Left lobe of liver (tissue), 2 donors: ENCODE measurements at regions not wholly inside any gene's neighbourhood (a gene's known extent, or its start where the extent isn't known, plus 50 kb on each side); places are given as distances from the start of the nearest gene placed in this dataset.

Source experiments
- ATAC-seq: fragments of 200-7000 bp; cut with Tn5 transposase; one replicate; pipeline ENCODE4 v1.9.1; 2020; ENCODE audit warnings: mild to moderate bottlenecking, moderate library complexity
- DNase-seq: peaks from one replicate; pipeline ENCODE4 v3.0.0-alpha.2; 2020; ENCODE audit warnings: low spot score
- donor health status: DM: no; HTN: no; CAD: no; lungs with moderate emphysema.
- donor health status: DM: no; HTN: yes; CAD: no.

DNA sequence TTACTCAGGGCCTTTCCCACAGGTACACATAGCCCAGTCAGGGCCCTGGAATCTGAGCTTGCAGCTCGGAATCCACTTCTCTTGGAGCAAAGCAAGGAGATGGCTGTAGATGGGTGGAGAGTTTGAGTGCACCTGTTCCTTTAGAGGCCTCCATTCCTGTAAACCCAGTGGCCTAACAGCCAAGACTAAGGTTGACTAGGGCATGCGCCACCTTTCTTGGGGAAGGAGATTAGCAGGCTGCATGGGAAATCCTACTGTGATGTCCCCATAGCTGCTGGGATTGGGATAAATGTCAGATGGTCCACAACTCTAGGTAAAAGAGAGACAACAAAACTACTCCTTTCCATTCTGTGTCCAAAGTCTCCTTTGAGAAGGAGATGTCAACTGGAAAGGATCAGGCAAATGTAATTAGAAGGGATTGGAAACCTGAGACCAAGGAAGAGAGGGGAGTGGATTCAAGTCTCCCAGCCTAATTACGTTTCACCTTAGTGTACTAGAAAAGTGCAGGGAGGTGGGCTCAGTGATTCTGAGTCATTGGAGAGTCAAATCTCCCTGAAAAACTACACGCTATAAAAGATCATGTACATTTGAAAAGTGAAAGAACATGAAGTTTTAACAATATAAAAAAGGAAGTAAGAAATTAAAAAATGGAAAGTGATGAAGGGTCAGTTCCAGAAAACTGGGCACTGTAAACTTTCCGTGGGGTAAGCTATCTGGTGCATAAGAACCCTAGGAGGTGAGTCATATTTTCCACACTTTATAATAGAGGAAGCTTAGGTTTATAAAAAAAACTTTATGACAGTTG is 104.2 kb downstream of the SEC61B start:
- ATAC-seq (no peak), DNase-seq (no peak)

DNA sequence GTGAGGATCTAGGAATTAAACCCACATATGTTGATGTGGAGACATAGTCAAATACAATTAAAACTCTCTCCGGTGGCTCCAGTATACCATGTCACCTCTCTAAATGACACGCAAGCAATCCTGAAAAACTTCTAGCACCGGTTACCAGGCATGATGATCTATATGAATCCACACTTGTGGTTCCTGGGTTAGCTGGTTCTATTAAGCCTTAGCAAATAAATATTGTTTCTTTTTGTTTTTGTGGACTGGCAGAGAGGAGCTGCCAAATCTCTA is 104.8 kb downstream of the SEC61B start:
- no peak for ATAC-seq
- DNase-seq = no peak

DNA sequence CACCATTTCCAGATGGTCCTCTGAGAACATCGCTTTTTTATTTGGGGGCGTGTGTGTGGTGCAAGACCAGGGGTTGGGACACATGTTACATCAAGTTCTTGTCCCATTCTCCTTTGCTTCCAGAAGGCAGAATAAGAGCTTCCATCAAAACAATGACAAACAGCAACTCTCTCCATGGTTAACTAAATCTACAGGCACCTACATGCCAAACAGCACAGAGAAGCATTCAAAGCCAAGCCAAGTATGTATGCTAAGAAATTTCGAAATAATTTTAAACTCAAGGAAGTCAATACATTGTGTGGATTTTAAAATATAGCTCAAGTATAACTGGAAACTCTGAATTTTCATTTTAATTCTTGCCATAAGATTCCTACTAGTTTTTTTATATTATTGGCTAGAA is 105.6 kb downstream of the SEC61B start:
- no peak for DNase-seq
- ATAC-seq = no peak

DNA sequence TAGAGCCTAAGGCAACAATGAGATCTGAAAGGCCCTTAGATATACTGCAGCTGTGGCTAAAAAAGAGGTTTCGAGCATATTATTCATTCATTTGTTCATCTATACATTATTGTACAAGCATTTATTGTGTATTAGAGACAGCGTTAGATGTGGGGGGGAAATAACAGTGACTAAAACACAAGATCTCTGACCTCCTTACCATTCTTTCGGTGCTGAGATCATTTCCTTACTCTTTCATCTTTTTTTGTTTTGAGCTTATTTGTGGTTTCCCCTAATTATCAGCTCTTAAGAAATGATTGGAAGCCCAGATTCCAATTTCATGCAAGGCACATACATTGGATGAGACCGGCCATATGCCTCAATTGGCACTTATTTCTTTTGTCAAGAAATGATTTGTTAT is 113.2 kb downstream of the SEC61B start:
- no peak for DNase-seq
- ATAC-seq = no peak

DNA sequence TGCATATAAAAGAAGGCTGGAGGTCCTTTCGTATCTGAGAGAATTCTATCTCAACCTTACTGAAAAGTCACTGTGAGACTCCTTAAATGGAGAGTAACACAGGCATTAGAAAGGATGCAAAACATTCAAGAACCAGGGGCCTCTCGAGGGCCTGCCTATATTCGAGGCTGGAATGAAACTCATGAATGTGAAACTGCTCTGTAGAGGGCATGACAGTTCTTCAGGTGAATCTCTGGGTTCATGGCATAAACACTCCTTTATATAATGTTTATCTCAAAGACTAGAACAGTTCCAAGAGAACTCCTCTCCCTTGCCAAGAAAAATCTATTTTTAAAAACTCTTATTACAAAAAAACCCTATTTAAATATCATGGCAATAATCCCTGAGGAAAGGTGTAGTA is 113.9 kb downstream of the SEC61B start:
- DNase-seq = no peak
- peak; percentile 96 for ATAC-seq

DNA sequence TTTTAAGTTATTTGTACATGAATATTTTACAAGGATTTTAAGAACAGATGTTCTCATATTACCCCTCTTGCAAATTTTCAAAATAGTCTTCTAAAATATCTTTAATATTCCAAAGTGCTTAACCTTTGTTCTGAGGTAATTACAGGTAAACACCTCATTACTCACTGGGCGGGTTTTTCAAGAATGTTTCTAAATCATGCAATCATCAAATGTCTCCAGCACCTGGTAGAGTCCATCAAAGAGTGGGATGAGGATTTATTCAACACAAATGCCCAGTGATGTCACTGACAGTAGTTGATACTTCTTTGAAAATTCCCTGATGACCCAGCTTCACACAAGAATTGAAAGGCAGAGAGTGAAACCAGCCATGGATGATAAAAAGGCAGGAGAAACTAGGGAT is 114.4 kb downstream of the SEC61B start:
- ATAC-seq = no peak
- no peak for DNase-seq

DNA sequence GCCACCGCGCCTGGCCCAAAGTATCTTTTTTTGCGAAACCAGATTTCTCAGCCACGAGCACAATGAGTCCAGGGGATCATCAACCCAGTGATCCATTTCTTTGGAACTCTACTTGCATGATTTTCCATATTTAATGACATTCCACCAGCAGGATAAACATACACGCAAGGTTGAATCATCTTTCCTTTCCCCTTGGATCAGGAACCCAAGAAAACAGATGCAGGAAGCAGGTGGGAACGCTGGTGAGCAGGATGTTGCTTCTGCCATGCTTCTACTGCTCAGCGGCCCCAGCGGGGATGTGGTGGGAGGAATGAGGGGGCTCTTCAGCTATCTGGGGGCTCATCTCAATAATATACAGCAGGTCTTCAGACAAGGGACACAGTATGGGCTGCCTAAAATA is 118.2 kb downstream of the SEC61B start:
- no peak for ATAC-seq

DNA sequence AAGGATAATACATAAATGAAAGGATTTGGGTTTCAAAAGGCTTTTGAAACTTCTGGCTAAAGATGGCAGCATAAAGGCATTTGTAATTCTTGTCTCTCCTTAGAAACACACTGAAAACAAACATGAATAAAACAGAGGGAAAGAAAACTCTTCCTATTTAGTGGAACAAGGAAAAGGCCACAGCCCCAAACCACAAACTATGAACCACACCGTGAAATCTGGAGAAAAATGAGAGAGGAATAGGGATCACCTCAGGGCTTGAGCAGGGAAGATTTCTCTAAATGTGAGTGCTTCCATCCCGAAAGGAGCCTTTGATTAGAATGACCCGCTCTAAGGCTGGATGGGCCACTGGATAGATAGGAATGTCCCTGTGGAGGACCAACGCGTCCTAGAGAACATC is 119.6 kb downstream of the SEC61B start:
- no peak for DNase-seq
- ATAC-seq = no peak

More for the DNA sequence above, 118.2 kb downstream of the SEC61B start:
- DNase-seq = no peak

DNA sequence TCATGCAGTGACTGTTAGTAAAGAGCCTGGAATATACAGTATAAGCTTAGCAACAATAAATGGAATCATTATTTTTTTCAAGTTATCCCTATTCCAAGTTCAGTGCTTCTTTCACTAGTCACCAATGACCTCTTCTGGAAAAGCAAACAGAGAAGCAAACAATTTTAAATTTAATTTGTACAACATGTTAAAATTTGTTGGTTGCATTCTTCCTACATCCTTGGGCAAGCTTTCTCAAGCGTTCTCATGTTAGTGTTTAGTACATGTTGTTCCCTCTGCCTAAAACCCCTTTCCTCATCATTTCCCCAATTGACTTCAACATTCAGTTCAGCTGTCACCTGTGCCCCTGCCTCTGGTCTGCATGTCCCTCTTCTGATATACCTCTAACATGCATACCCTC is 123.4 kb downstream of the SEC61B start:
- ATAC-seq = no peak
- no peak for DNase-seq

DNA sequence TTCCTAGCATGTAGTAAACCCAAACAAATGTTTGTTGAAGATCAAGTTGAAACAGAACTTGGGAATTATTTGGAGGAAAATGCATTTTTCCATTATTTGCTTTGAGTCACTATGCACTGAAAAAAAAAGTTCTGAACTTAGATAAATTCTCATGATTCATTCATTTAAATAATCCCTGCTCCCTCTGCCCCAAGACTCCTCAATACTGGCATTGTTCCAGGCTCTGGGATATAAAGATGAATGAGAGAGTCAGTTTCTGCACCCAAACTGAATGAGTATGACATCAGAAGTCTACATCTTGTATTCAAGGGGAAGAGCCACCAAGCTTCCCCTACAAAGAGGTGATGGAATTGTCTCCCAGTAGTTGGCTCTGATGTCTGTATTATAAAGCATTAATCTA is 123.9 kb downstream of the SEC61B start:
- no peak for ATAC-seq

DNA sequence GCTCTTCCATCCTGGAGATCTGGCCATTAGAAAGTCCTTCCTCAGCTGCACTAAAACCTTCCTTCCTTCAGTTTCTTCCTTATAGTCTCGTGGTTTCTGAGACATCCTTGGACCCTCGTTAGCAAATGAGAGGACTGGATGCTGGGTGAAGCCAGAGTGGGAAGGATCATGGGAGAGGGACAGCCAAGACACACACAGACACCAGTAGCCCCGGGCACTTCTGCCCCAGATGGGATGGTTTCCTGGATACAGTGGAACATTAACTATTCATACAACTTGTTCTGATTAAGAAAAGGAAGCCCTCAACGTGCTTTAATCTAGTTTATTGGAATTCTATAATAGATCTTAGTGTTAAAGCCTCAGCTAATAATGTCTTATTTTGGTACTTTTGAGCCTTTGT is 125.5 kb downstream of the SEC61B start:
- no peak for ATAC-seq
- DNase-seq = no peak

More for the DNA sequence above, 123.9 kb downstream of the SEC61B start:
- no peak for DNase-seq

DNA sequence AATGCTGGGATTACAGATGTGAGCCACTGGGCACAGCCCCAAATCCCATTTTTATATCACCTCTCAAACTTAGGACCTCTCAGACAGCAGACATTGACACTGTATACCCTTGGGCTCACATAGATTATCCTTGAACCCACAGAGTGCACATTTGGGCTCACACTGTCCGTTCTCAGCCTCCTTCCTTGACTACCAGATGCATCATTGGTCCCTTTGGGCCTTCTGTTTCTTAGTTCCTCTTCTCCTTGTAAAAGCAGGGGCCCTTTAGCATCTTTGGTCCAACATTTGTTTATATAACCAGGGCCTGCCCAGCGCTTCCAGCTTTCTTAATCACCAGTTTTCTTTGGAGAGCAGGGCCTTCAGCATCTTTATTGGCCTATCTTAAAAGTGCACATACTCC is 126.2 kb downstream of the SEC61B start:
- DNase-seq (no peak), ATAC-seq (no peak)

DNA sequence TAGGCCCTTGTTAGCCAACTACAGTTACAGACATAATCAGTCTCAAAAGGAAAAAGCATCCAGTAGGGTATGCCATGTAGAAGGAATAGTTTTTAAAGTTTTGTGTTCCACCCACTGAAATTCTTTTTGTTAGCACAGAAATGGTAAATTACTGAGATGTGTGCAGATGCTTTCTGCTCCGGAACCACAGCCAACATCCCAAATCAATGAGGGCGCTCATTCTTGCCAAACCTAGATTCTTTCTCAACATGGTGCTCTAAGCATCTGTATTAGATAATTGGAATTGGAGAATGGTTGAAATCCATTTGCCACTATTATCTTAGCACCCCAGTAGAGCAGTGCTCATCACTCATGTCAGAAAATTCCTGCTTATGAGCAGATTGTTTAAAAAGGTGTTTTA is 127.8 kb downstream of the SEC61B start:
- ATAC-seq (peak; percentile 63), DNase-seq (no peak)

DNA sequence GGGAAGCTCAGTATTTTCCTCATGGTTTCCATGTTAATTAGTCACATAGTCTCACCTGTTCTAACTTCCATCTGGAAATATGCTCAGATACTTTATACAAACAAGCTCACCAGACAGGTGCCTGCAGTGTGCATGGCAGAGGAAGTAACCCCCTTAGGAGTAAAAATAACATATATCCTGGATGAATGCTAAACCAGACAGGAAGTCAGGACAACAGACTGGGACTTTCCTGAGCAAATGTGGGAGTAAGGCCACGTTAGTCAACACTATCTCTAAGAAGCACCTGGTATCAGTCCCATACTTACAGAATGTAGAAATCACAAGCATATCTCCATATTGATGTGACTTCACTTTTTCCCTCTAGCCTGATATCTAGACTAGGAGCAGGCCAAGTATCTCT is 128.4 kb downstream of the SEC61B start:
- DNase-seq (no peak), ATAC-seq (no peak)

DNA sequence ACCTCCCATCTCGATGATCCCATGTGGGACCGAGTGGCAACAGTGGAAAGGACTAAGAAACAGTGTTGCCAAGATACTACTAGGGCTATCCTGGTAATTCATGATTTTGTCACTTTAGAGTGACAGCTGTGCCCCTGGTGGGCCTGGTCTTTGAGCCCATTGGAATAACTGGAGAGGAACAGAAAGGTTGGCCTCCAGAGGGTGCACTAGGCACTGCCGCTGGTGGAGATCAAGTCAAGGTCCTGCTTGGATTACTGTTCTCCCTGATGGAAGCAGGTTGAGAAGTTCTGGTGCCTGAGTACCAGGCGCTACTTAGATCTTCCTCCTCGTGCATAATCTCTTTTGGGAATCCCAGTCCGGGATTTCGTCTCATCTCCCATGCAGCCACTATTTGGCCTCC is 129.6 kb downstream of the SEC61B start:
- DNase-seq = no peak
- no peak for ATAC-seq

DNA sequence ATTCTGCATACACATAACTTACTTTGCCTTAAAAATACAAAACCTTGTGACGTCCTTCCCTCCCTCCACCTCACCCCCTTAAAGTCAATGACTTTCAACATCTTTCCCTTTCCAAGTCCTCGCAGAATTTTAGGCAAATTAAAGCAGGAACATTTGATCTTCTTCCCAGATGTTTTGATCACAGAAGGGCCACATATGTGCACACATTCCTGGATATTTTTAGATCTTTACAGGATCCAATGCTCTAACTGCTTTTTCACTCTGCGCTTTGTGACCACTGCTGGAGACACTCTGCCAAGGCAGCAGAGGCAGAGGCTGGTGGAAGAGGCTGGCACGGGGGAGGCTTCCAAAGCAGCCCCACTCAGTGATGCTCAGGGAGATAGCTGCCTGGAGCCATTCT is 130.7 kb downstream of the SEC61B start:
- no peak for DNase-seq
- ATAC-seq = no peak

DNA sequence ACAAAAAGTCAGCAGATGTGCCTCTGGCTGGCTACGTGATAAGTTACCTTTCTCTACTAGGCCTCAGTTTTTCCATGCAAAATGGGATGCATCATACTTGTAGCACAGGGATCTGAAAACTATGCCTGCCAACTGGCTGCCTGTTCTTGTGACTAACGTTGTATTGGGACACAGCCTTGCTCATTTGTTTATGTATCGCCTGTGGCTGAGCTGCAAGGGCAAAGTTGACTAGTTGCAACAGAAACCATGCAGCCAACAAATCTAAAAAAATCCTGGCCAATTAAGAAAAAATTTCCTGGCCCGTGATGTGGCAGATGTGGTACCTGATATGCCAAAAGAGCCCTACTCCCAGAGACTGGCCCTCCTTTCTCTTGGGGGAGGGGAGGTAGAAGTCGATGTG is 131.3 kb downstream of the SEC61B start:
- ATAC-seq = peak; percentile 53
- peak; percentile 86 for DNase-seq

DNA sequence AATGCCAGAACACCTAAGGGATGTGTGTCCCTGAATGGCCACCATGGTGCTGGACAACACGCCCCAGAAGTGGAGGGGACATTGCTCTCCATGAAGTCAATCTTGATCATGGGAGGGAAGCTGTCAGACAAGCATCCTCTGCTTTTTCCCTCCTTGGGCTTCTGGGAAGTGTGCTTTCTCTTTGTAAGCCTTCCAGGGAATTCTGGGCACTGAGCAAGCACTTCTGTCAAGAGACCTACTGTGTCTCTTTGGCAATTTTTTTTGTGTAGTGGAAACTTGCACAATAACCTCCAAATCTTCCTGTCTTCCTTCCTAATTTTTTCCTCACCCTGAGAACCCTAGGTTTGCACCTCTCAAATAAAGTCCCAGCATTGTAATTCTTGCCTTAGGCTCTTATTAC is 132.0 kb downstream of the SEC61B start:
- no peak for DNase-seq
- ATAC-seq = no peak

DNA sequence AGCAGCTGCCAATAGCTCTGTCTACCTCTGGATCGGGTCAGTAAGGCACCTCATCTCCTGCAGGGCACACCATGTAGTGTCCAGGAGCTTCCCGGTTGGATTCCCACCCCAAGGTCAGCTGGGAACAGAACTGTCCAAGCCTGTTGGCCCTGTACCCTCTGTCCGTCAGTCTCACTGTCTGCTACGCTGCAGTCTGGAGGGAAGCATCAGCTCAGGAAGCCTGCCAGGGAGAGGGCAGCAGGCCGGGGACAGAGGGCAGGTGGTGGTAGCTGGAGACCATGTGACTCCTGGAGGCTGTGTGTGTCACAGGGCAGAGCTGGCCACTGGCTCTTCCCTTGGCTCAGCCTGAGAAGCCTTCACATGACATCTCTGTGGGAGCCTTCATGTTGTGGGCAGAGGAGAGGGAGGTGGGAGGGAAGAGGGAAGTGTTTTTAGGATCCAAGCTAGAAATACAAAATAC is 134.5 kb downstream of the SEC61B start:
- peak; percentile 84 for ATAC-seq
- peak; percentile 97 for DNase-seq

DNA sequence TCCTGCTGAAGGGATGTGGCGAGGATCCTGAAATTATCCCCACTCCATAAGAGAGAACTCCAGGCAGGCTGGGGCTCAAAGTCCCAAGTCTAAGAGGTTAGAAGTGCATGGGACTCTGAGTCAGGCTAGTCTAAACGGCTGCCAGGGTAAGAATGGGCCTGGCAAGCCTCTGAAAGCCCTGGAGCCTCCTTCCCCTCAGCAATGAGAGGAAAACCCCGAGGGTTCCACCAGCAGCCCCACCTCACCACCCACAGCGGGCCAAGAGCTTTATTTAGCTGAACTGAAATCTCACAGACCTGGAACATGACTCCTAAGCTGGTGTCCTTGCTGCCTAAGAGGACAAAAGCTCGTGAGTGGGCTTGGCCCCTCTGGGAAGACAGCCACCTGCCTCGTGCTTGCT is 135.5 kb downstream of the SEC61B start:
- ATAC-seq (peak; percentile 39), DNase-seq (peak; percentile 76)

DNA sequence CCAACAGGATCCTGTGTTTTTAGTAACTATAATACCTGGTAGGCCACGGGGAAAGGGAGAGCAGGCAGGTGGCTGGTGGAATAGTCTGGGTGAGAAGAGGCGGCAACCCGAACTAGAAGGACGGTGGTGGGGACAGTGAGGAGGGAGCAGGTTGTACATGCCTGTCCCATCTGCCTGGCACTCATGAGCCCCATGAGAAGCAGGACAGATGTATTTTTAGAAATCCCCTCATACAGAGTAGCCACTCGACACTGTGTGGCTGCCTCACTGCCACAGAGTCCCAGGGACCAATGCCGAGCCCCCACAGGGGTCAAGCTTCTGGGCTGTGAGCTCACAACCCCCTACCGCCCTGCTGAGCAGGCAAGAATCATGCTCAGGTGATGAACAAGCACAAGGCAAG is 136.6 kb downstream of the SEC61B start:
- no peak for DNase-seq
- no peak for ATAC-seq

DNA sequence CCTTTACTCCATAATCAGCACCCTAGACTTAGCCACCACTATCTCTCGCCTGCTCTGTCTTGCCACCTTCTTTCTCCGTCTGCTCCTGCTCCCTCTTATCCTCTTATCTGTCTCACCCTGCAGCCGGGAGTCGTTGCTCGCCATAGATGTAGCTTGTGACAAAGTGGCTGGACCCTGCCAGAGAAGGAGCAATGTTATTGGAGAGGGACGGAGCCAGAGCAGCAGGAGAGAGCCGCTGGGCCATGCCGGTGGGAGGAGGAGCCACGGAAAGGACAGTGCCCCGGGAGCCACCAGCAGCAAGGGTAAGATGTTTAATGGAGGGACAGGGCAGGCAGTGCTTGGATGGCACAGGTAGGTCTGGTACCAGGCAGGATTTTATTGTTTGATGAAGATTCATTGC is 137.3 kb downstream of the SEC61B start:
- ATAC-seq (no peak), DNase-seq (no peak)

DNA sequence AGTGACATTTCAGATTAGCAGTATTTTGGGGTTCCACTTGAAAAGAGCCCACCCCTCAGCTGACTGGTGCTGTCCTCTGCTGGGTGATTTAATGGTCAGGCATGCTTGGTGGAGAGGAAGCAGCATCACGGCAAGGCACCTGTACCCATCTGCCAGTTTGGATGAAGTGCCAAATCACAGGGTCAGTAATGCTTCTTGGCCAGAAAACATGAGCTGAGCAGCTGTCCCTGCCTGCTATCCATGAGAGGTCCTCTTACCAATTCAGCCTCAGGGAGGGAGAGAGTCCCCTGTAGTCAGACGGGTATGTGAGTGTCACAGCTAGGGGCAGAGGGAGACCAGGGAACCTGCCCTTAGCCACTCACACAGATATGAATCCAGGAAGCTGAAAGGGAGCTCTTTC is 137.9 kb downstream of the SEC61B start:
- DNase-seq (no peak), ATAC-seq (no peak)
